ENCODE measurements at regions not wholly inside any gene's neighbourhood (a gene's known extent, or its start where the extent isn't known, plus 50 kb on each side); places are given as distances from the start of the nearest gene placed in this dataset.
"Not testable (repeated sequence)": the region's sequence is repeated elsewhere in the genome, so short reads cannot be mapped to it uniquely, and the experiment has no call there.

DNA sequence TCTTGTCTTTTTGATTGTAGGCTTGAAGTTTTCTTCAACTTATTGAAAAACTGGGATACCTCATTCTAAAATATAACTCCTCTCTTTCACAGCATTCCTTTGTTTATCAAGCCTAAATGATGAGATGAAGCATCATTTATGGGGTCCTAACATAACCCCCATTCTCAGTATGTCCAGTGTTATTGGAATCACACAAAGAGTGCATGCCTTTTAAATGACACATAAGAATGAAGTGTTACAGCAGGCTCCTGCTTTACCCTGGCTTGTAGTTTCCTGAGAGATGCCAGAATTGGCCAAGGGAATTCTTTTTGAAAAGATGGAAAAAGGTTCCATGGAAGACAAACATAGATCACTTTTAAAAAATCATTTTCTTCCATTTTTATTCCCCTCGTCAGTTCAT, 502.4 kb downstream of the BCKDHB start:
- Mint-ChIP-seq H3K27ac (no peak overlapping the region), H3K27me3 (ENCODE audit: low read depth) (peaks cover 13% of the 10 kb centered on the region), H3K4me1 (ENCODE audit: low read depth) (no peaks in the 10 kb centered on the region), H3K9me3 (no peaks in the 10 kb centered on the region), H3K4me3 (no peak overlapping the region), H3K36me3 (ENCODE audit: low read depth) (no peaks in the 10 kb centered on the region)
- DNase-seq = no peak
- intact Hi-C loops (cut with micrococcal nuclease) = loop anchor here (5.0 kb wide), 1 partner anchor 397 kb away; no protein-coding TSS in a partner anchor
- CTCF ChIA-PET = no interaction called here

GRCh38 chr6:80607811-80608391, 501.4 kb downstream of the BCKDHB start:
- intact Hi-C loops (cut with micrococcal nuclease) = loop anchor here (5.0 kb wide), 1 partner anchor 396 kb away; no protein-coding TSS in a partner anchor
- no peak for DNase-seq
- Mint-ChIP-seq H3K27ac (no peak overlapping the region), H3K27me3 (ENCODE audit: low read depth) (peaks cover 15% of the 10 kb centered on the region), H3K9me3 (no peaks in the 10 kb centered on the region), H3K36me3 (ENCODE audit: low read depth) (no peaks in the 10 kb centered on the region), H3K4me1 (ENCODE audit: low read depth) (no peaks in the 10 kb centered on the region), H3K4me3 (no peak overlapping the region)
- CTCF ChIA-PET = no interaction called here

- Mint-ChIP-seq H3K9me3 (no peaks in the 10 kb centered on the region), H3K36me3 (ENCODE audit: low read depth) (no peaks in the 10 kb centered on the region), H3K27me3 (ENCODE audit: low read depth) (peaks cover 14% of the 10 kb centered on the region), H3K27ac (no peak overlapping the region), H3K4me1 (ENCODE audit: low read depth) (no peaks in the 10 kb centered on the region), H3K4me3 (no peak overlapping the region)
- CTCF ChIA-PET = interaction anchor here (0.6 to 1.5 kb wide), 4 partner anchors 11 to 1530 kb away, joined by 3 to 5 read pairs (median 3); no protein-coding TSS in a partner anchor
- intact Hi-C loops (cut with micrococcal nuclease) = loop anchor here (1.0 to 5.0 kb wide), 4 partner anchors 267 to 1435 kb away; no protein-coding TSS in a partner anchor
- DNase-seq = no peak
Measured at GRCh38 chr6:80605165-80605989, 498.9 kb downstream of the BCKDHB start.

DNA sequence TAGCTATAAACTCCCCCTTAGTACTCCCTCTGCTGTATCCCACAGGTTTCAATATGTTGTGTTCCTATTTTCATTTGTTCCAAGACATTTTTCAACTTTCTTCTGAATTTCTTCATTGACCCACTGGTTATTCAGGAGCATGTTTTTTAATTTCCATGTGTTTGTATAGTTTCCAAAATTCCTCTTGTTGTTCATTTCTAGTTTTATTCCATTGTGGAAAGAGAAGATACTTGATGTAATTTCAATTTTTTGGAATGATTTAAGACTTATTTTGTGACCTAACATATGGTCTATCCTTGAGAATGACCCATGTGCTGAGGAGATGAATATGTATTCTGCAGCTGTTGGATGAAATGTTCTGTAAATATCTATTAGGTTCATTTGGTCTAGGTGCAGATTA, 497.2 kb downstream of the BCKDHB start:
- CTCF ChIA-PET = no interaction called here
- Mint-ChIP-seq H3K27me3 (ENCODE audit: low read depth) (peaks cover 17% of the 10 kb centered on the region), H3K4me3 (no peak overlapping the region), H3K9me3 (no peaks in the 10 kb centered on the region), H3K36me3 (ENCODE audit: low read depth) (no peaks in the 10 kb centered on the region), H3K27ac (no peak overlapping the region), H3K4me1 (ENCODE audit: low read depth) (no peaks in the 10 kb centered on the region)
- intact Hi-C loops (cut with micrococcal nuclease) = no loop called here
- no peak for DNase-seq

DNA sequence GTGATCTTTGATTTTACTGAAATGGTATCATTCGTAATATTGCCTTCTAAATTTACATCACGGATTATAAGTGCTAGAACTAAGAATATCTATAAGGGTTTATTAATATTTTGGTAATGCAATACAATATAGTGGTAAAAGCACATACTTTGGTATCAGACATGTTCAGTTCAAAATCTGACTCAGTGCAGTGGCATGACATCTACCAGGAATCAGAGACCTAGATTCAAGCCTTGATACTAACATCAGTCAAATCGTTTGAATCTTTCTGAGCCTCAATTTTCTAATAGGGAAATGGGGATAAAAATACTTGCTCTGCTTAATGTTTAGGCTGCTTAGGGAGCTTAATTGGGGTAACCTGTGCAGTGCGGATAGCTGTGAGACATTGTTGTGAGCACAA, 488.0 kb downstream of the BCKDHB start:
- no peaks in the 10 kb centered on the region for H3K36me3 Mint-ChIP-seq (ENCODE audit: low read depth)
- peaks cover 5% of the 10 kb centered on the region for H3K27me3 Mint-ChIP-seq (ENCODE audit: low read depth)
- DNase-seq = no peak
- H3K4me3 Mint-ChIP-seq = no peak overlapping the region
- CTCF ChIA-PET = interaction anchor here (0.6 kb wide), 1 partner anchor 10 kb away, joined by 3 read pairs; no protein-coding TSS in a partner anchor
- no peak overlapping the region for H3K27ac Mint-ChIP-seq
- intact Hi-C loops (cut with micrococcal nuclease) = no loop called here
- H3K4me1 Mint-ChIP-seq (ENCODE audit: low read depth) = no peaks in the 10 kb centered on the region
- H3K9me3 Mint-ChIP-seq = no peaks in the 10 kb centered on the region

DNA sequence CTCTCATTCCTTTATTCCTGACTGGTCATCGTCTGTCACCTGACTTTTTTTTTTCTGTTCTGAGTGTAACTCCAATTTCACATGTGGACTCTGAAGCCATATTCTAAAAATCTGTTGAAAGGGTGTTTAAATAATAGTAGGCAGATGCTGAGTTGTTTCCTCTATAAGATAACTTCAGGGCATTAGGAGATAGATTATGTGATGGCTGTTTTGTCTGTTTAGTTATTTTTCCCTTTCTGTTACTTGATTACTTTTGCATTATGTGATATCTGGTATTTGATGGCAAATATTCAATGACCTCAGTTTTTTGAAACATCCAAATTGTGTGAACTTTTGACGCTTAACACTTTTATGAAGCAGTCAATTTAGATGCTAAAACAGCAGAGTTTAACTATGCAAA, 486.0 kb downstream of the BCKDHB start:
- Mint-ChIP-seq H3K27me3 (ENCODE audit: low read depth) (peaks cover 2% of the 10 kb centered on the region), H3K4me3 (no peak overlapping the region), H3K9me3 (peaks cover under 1% of the 10 kb centered on the region), H3K36me3 (ENCODE audit: low read depth) (no peaks in the 10 kb centered on the region), H3K27ac (no peak overlapping the region), H3K4me1 (ENCODE audit: low read depth) (no peaks in the 10 kb centered on the region)
- CTCF ChIA-PET = no interaction called here
- DNase-seq = no peak
- intact Hi-C loops (cut with micrococcal nuclease) = no loop called here

DNA sequence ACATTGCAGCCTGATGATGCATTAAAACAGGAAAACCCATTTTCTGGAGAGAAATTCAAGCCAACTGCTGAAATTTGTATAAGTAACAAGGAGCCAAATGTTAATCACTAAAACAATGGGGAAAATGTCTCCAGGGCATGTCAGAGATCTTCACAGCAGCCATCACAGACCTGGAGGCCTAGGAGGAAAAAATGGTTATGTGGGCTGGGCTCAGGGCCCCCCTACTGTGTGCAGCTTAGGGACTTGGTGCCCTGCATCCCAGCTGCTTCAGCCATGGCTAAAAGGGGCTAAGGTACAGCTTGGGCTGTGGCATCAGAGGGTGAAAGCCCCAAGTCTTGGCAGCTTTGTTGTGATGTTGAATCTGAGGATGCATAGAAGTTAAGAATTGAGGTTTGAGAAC, 479.8 kb downstream of the BCKDHB start:
- DNase-seq = no peak
- H3K36me3 Mint-ChIP-seq (ENCODE audit: low read depth) = no peaks in the 10 kb centered on the region
- CTCF ChIA-PET = no interaction called here
- H3K9me3 Mint-ChIP-seq = peaks cover 17% of the 10 kb centered on the region
- H3K4me1 Mint-ChIP-seq (ENCODE audit: low read depth) = no peaks in the 10 kb centered on the region
- intact Hi-C loops (cut with micrococcal nuclease) = no loop called here
- no peak overlapping the region for H3K27ac Mint-ChIP-seq
- no peak overlapping the region for H3K4me3 Mint-ChIP-seq
- H3K27me3 Mint-ChIP-seq (ENCODE audit: low read depth) = peaks cover 4% of the 10 kb centered on the region

GRCh38 chr6:80579391-80580023, 473.0 kb downstream of the BCKDHB start:
- Mint-ChIP-seq H3K27ac (no peak overlapping the region), H3K4me1 (ENCODE audit: low read depth) (no peaks in the 10 kb centered on the region), H3K4me3 (no peak overlapping the region), H3K36me3 (ENCODE audit: low read depth) (no peaks in the 10 kb centered on the region), H3K9me3 (no peaks in the 10 kb centered on the region), H3K27me3 (ENCODE audit: low read depth) (peaks cover 2% of the 10 kb centered on the region)
- DNase-seq = no peak
- CTCF ChIA-PET = no interaction called here
- intact Hi-C loops (cut with micrococcal nuclease) = no loop called here

GRCh38 chr6:80573320-80573719, 466.8 kb downstream of the BCKDHB start:
- not testable (repeated sequence) for H3K27me3 Mint-ChIP-seq (ENCODE audit: low read depth); H3K27ac Mint-ChIP-seq; H3K4me3 Mint-ChIP-seq

DNA sequence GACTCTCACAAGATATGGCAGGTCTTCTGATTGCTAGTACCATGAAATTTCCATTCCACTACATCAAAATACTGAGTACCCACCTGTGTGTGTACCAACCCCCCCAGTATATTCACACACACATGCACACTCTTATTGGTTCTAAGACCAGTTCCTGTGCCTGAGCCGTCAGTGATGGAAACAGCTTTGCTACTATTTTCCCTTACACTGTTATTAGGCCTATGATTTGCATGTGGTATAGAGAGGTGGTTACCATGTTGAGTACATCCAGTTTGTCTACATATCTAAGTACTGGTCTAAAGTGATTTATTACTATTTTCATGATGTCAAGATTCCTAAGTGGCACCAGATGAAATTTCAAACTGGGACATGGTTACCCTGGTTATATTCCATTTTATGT, 459.9 kb downstream of the BCKDHB start:
- intact Hi-C loops (cut with micrococcal nuclease) = no loop called here
- Mint-ChIP-seq H3K4me3 (no peak overlapping the region), H3K36me3 (ENCODE audit: low read depth) (no peaks in the 10 kb centered on the region), H3K4me1 (ENCODE audit: low read depth) (no peaks in the 10 kb centered on the region), H3K27me3 (ENCODE audit: low read depth) (no peaks in the 10 kb centered on the region), H3K27ac (no peak overlapping the region), H3K9me3 (no peaks in the 10 kb centered on the region)
- CTCF ChIA-PET = no interaction called here
- no peak for DNase-seq

More at GRCh38 chr6:80573320-80573719, 466.8 kb downstream of the BCKDHB start:
- H3K9me3 Mint-ChIP-seq; H3K4me1 Mint-ChIP-seq (ENCODE audit: low read depth); DNase-seq; intact Hi-C loops (cut with micrococcal nuclease); CTCF ChIA-PET; H3K36me3 Mint-ChIP-seq (ENCODE audit: low read depth): not testable (repeated sequence)

- CTCF ChIA-PET = no interaction called here
Measured at GRCh38 chr6:80553071-80553740, 446.7 kb downstream of the BCKDHB start.

DNA sequence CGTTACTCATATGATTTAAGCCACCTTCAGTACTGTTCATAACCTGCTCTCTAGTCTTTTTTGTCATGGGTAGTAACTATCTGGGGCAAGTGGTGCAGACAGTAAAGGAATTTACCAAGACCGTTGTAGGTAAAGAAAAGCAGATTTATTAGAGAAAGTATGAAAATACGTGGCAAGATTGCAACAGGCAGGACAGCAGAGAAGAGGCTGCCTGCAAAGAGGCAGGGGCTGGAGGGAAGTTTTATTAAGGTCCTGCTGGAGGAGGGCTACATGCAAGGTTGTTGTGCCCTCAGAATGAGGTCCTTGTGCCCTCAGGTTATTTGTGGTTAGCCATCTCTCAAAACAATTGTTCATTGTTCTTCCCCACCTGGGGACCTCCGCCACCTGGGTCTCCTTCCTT, 444.3 kb downstream of the BCKDHB start:
- Mint-ChIP-seq H3K4me1 (ENCODE audit: low read depth) (no peaks in the 10 kb centered on the region), H3K27ac (no peak overlapping the region), H3K9me3 (no peaks in the 10 kb centered on the region), H3K36me3 (ENCODE audit: low read depth) (no peaks in the 10 kb centered on the region), H3K4me3 (no peak overlapping the region), H3K27me3 (ENCODE audit: low read depth) (no peaks in the 10 kb centered on the region)
- intact Hi-C loops (cut with micrococcal nuclease) = no loop called here
- DNase-seq = no peak
- CTCF ChIA-PET = no interaction called here

More at GRCh38 chr6:80553071-80553740, 446.7 kb downstream of the BCKDHB start:
- H3K4me3 Mint-ChIP-seq = no peak overlapping the region
- intact Hi-C loops (cut with micrococcal nuclease) = no loop called here
- no peaks in the 10 kb centered on the region for H3K36me3 Mint-ChIP-seq (ENCODE audit: low read depth)
- H3K9me3 Mint-ChIP-seq = no peaks in the 10 kb centered on the region
- no peak overlapping the region for H3K27ac Mint-ChIP-seq
- H3K4me1 Mint-ChIP-seq (ENCODE audit: low read depth) = no peaks in the 10 kb centered on the region
- DNase-seq = no peak
- no peaks in the 10 kb centered on the region for H3K27me3 Mint-ChIP-seq (ENCODE audit: low read depth)
